GM18868 (cell line): ENCODE measurements at regions not wholly inside any gene's neighbourhood (a gene's known extent, or its start where the extent isn't known, plus 50 kb on each side); places are given as distances from the start of the nearest gene placed in this dataset.
A peak's percentile ranks its signal among the peaks of the same experiment; 100 is the strongest.
"Not testable (repeated sequence)": the region's sequence is repeated elsewhere in the genome, so short reads cannot be mapped to it uniquely, and the experiment has no call there.

ENCODE experiments used
- ATAC-seq: cut with Tn5 transposase; IDR thresholded peaks from one replicate; pipeline ENCODE4 v1.9.1; 2021; ENCODE audit warnings: mild to moderate bottlenecking, moderate library complexity; ENCODE audit not compliant: unreplicated experiment

DNA sequence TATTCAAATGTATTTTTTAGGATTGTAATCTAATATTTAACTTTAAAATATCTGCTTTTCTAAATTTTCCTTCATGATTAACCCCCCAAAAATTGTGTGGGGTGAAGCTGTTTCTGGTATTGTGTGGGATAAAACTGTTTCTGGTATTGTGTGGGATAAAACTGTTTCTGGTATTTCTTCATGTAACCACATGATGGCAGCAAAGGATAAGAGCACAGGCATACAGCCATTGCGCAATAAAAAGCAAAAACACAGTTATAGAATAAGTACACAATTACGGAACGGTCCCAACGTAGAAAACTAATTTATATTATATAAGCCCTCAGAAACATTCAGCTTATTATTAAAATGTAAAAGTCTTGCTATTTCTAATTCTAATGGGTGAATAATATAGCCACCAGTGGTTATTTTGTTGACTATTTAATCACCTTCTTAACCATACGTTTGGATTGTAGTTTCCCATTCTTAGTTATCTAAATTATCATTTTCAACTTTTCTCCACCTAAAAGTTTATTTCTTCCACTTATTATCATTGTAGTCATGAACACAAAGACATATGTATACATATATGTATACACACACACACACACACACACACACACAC is 333.9 kb upstream of the FSTL5 start:
- ATAC-seq, result peak; percentile 87

GRCh38 chr4:162494935-162495334 is 331.1 kb upstream of the FSTL5 start:
- ATAC-seq, result no peak

GRCh38 chr4:162485486-162485885 is 321.7 kb upstream of the FSTL5 start:
- no peak for ATAC-seq

- no peak for ATAC-seq
These were observed 311.4 kb upstream of the FSTL5 start for GRCh38 chr4:162475246-162475645.

DNA sequence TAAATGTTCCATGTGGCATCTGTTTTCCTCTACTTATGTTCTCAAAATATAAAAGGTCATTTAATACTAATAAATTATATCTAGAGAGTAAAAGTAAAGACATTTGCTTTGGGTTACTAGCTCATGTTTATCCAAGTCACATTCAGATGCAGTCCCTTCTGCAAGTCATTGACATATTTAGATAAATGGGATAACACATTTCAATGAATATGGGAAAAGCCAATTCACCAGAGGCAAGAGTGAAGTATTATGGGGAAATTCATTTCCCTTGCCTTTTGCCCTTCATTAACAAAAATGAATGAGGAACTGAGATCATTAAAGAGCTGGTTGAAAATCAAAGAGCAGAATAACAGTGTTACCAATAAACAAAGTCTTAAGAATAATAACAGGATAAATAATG is 306.2 kb upstream of the FSTL5 start:
- no peak for ATAC-seq

- not testable (repeated sequence) for ATAC-seq
These were observed 301.6 kb upstream of the FSTL5 start for GRCh38 chr4:162465356-162465755.

- no peak for ATAC-seq
These were observed 298.2 kb upstream of the FSTL5 start for GRCh38 chr4:162461952-162462351.

GRCh38 chr4:162458051-162458450 is 294.3 kb upstream of the FSTL5 start:
- no peak for ATAC-seq

- ATAC-seq, result no peak
These were observed 293.5 kb upstream of the FSTL5 start for GRCh38 chr4:162457071-162457865.

GRCh38 chr4:162456106-162456505 is 292.3 kb upstream of the FSTL5 start:
- no peak for ATAC-seq

- ATAC-seq, result no peak
These were observed 286.8 kb upstream of the FSTL5 start for GRCh38 chr4:162450531-162451035.

GRCh38 chr4:162443510-162443909 is 279.7 kb upstream of the FSTL5 start:
- ATAC-seq, result no peak

GRCh38 chr4:162442128-162442527 is 278.3 kb upstream of the FSTL5 start:
- ATAC-seq, result no peak

DNA sequence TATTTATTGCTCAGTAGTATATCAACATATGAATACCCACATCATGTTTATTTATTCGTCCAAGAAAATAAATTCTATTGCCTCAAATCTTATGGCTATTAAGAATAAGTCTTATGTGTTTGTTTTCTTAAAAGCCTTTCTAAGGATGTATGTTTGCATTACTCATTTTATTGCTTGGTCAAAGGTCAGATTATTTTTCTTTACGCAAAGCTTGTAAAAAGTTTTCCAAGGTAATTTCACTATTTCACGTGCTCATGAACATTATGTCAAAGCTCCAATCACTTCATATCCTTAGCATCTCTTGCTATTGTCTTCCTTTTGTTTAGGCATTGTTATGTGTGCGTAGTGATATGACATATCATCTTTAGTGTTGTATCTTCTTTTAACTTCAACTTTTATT is 258.5 kb upstream of the FSTL5 start:
- no peak for ATAC-seq

- ATAC-seq, result no peak
These were observed 247.1 kb upstream of the FSTL5 start for GRCh38 chr4:162410854-162411253.

DNA sequence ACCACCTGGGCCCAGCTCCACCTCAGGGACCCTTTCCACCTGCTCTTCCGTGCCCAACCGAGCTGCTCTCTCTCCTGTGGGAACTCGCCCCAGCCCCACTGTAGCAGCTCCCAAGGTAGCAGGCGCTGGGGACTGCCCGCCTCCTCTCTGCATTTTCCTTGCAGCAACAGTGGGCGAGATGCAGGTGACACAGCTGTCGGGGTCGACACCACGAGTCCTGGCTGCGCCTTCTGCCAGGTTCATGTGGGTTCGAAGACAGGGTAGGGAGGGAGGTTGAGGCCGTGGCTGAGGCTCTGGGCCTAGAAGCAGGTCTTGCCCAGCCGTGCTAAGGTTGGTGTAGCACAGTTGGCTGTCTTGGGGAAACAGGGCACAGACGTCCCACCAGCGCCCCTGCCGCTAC is 245.2 kb upstream of the FSTL5 start:
- ATAC-seq, result no peak

- no peak for ATAC-seq
These were observed 244.5 kb upstream of the FSTL5 start for GRCh38 chr4:162408309-162408708.

- ATAC-seq, result no peak
These were observed 243.0 kb upstream of the FSTL5 start for GRCh38 chr4:162406637-162407365.

DNA sequence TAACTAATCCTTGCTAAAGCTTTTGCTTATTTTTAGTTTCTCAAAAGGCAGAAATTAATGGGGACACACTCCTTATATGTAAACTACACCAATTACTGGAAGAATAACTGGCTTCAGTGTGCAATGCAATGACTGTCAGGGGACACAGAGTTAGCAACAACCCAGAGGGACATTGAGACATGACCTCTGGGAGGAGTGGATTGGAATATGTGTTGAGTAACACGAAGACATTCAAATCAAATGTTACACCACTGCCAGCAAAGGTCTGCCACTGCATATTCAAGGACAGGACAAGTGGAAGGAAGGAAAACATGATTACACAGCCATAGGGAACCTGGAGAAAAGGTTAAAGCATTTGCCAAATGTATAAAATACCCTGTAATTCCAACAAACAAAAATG is 240.1 kb upstream of the FSTL5 start:
- no peak for ATAC-seq

- no peak for ATAC-seq
These were observed 239.6 kb upstream of the FSTL5 start for GRCh38 chr4:162403419-162403818.

DNA sequence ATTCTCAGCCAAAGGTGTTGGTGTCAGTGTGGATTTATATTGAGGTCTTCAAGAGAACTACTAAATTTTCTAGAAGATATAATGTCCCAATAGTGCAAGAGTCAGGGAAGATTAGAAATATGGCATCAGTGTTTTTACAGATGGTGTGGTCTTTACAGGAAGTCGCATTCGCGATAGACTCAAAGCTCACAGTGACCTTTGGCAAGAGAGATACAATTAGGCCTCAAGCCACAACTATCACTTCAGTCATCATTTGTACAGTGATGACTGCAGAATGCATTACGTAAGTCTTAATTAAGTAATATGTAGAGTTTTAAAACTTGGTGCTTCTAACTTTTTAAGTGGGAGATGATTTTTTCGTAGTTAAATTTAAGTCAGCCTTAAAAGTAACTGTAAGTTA is 237.2 kb upstream of the FSTL5 start:
- no peak for ATAC-seq

DNA sequence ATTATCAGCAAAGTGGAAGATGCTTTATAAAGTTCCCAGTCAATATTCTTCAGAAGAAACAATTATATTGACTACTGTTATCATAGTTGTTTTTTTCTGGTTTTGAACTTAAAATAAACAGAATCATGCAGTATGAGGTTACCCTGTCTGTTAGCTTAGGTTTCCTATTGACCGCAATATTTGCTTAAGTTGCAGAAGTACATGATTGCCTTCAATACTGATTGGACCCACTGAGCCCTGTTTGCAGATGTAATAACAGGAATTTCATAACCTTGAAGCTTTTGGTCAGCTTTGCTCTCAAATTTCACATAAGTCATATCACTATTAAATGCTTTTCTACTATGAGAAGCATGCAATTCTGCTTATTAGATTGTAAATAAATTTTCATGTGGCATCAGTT is 229.1 kb upstream of the FSTL5 start:
- peak; percentile 79 for ATAC-seq
